ENCODE measurements at regions not wholly inside any gene's neighbourhood (a gene's known extent, or its start where the extent isn't known, plus 50 kb on each side); places are given as distances from the start of the nearest gene placed in this dataset.

DNA sequence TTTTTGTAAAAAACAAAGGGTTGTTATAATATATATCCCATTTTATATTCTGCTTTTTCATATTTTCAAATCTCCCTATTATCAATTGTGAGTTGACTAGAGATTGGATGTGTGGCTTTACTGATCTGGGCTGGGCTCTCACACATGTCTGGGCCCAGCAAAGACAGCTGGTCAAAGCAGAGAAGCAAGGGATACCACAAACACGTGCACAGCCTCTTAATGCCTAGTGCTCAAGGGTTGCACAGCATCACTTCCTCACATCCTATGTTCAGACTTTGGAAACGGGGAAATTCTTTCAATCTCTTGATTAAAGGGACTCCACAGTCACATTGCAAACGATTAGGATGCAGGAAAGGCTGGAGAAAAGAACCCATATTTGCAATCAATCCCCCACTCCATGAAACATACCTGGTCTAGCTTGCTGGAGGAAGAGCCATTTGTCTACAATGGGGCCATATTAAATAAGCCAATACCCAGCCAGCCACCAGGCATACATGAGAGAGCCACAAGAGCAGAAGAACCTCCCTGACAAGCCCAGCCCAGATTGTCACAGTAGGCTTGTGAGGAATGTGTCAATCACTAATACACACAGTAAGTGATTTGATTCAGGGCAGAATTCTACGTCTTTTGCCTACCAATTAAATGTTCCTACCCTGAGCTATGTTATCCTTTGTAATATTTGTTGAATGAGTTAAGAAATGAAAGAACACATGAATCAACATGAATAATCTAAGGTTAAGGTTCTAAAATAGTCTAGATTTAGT lies 431.2 kb downstream of the TNS3 start:
- TF ChIP-seq POLR2A (IDR thresholded peaks at IDR 0.05), result no peak
- TF ChIP-seq, protein P1, sequence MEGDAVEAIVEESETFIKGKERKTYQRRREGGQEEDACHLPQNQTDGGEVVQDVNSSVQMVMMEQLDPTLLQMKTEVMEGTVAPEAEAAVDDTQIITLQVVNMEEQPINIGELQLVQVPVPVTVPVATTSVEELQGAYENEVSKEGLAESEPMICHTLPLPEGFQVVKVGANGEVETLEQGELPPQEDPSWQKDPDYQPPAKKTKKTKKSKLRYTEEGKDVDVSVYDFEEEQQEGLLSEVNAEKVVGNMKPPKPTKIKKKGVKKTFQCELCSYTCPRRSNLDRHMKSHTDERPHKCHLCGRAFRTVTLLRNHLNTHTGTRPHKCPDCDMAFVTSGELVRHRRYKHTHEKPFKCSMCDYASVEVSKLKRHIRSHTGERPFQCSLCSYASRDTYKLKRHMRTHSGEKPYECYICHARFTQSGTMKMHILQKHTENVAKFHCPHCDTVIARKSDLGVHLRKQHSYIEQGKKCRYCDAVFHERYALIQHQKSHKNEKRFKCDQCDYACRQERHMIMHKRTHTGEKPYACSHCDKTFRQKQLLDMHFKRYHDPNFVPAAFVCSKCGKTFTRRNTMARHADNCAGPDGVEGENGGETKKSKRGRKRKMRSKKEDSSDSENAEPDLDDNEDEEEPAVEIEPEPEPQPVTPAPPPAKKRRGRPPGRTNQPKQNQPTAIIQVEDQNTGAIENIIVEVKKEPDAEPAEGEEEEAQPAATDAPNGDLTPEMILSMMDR (IDR thresholded peaks at IDR 0.05), result no peak

Measured in thyroid gland (tissue), 4 donors.